Ishikawa (cell line): ENCODE measurements at regions not wholly inside any gene's neighbourhood (a gene's known extent, or its start where the extent isn't known, plus 50 kb on each side); places are given as distances from the start of the nearest gene placed in this dataset.

Source experiments
- EP300 ChIP-seq: IDR thresholded peaks from 2 replicates; pipeline ENCODE4 v1.6.1; 2012; ENCODE audit warnings: borderline replicate concordance
- MAX ChIP-seq: IDR thresholded peaks from 2 replicates; pipeline ENCODE4 v1.6.1; 2012

- TF ChIP-seq EP300 (no peak), MAX (no peak)
Measured at GRCh38 chr18:60060578-60060977, 160.8 kb downstream of the PMAIP1 start.
